ENCODE measurements at regions not wholly inside any gene's neighbourhood (a gene's known extent, or its start where the extent isn't known, plus 50 kb on each side); places are given as distances from the start of the nearest gene placed in this dataset.

DNA sequence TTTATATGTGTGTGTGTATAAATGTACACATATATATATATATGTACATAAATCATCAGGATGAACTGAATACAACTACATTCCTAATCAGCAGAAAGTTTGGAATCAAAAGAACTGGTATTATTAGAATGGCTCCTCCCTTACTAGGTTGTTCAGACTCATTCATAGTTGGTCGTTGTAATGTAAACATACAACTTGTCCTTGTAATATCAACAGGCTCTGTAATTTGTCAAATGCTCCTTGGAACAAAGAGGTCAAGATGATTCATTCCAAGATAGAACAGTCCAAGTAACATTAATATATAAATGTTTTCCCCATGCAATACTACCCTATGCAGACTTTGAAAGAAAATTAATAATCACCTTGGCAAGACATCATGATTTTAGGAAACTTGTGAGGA, 351.4 kb upstream of the SMIM31 start:
- DNase-seq (ENCODE audit: low read depth in 2 of 2): no peak

- no peak for DNase-seq (ENCODE audit: low read depth in 2 of 2)
These were observed 348.2 kb upstream of the SMIM31 start for GRCh38 chr4:164405774-164406173.

GRCh38 chr4:164408831-164409230, 345.1 kb upstream of the SMIM31 start:
- no peak for DNase-seq (ENCODE audit: low read depth in 2 of 2)

DNA sequence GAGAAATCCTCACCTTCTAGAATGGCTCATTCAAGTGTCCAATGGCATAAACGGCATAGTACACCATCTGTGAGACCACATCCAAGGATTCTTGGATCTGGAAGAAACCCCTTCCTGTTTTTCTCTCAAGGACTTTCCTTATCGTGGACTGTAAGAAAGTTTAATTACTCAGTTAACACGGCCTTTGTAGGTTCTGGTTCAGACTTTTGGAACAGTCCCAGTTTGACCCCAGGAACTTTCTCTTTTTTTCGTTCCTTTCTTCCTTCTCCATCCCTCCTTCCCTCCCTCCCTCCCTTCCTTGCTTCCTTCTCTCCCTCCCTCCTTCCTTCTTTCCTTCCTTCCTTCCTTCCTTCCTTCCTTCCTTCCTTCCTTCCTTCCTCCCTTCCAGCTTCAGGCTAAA, 343.5 kb upstream of the SMIM31 start:
- DNase-seq (ENCODE audit: low read depth in 2 of 2): no peak

DNA sequence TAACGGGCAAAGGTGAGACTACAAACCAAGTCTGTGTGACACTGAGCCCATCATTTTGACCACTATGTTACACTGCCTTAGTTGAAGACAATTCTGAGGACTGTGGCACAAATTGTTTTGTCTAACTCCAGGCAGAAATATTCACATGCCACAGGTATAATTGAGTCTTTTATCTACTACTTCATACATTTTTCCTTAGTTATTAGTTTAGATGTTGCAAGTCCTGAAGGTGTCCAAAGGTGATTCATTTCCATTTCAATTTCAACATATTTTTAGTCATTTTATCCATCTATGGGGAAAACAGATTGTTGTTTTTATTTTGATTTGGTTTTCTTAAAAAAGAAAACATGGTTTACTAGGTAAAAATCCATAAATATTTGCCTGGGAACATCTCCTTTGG, 341.7 kb upstream of the SMIM31 start:
- no peak for DNase-seq (ENCODE audit: low read depth in 2 of 2)

DNA sequence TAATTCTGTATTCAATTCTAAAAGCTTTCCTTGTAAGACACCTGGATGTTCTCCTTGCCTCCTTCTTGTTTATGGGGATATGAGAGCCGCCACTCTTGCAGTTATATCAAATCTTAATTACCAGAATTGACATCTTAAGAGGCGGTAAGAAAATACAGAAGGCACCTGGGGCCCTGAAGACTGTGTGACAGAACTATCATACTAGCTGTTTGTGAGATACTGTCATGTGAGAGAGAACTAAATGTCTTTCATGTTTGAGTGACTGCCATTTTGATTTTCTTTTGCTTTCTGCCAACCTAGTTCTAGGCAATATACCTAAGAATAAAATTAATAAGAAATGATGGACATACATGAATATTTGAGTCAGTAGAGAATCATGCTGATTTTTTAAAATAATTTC, 340.2 kb upstream of the SMIM31 start:
- no peak for DNase-seq (ENCODE audit: low read depth in 2 of 2)

- no peak for DNase-seq (ENCODE audit: low read depth in 2 of 2)
These were observed 330.1 kb upstream of the SMIM31 start for GRCh38 chr4:164423819-164424218.

GRCh38 chr4:164424846-164425245, 329.1 kb upstream of the SMIM31 start:
- no peak for DNase-seq (ENCODE audit: low read depth in 2 of 2)

- DNase-seq (ENCODE audit: low read depth in 2 of 2): no peak
These were observed 325.4 kb upstream of the SMIM31 start for GRCh38 chr4:164428561-164428960.

- no peak for DNase-seq (ENCODE audit: low read depth in 2 of 2)
These were observed 315.6 kb upstream of the SMIM31 start for GRCh38 chr4:164438321-164438720.

- no peak for DNase-seq (ENCODE audit: low read depth in 2 of 2)
These were observed 314.9 kb upstream of the SMIM31 start for GRCh38 chr4:164439037-164439436.

DNA sequence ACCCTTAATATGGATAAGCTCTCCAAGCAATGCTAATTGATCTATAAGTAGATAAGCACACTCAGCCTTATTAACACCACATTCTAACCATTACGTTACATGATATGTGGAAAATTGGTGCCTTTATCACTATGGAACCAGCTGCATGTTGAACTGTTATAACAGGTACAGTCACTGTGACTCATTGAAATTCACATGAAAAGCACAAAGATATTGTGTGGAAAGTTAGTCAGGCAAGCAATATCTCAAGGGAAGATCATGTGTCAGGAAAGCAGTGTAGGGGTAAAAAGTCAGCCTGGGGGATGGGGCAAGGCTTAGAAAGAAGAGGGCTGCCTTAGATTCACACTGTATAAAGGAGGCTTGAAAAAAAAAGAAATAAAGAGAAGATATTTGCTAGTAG, 313.7 kb upstream of the SMIM31 start:
- no peak for DNase-seq (ENCODE audit: low read depth in 2 of 2)

GRCh38 chr4:164441109-164441508, 312.8 kb upstream of the SMIM31 start:
- DNase-seq (ENCODE audit: low read depth in 2 of 2): no peak

DNA sequence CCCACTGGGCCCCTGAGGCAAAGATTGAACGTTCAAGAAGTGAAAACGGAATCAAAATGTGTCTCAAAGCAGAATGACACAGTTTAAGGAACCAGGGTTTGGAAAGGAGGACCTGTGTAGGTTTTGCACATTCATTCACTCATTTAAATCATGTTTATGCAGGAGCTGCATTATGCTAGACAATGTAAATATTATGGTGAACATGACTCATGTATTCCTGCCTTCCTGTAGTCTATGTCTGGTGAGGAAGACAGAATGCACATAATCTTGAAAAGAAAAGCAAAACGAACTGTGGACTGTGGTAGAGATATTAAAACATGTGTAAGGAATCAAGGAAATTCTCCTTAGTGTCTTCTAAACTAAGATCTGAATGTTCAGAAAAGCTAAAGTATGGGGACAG, 311.8 kb upstream of the SMIM31 start:
- no peak for DNase-seq (ENCODE audit: low read depth in 2 of 2)

DNA sequence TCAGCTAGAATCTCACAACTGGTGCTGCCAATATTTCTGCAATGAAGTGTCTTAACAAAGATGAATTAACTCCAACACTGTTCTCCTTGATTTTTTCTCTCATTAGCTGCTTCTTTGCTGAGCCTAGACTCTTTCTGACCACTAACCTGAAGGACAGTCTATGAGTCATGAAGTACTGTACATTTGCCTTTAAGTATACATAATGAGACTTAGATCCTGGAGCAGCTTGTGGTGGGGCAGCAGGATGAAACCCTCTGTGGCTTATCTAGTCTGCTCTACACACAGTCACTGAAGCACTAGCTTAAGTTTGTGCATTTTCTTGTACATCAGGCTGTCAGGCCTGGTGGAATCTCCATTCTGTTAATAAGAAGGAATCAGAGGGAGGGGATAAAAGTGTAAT, 307.4 kb upstream of the SMIM31 start:
- no peak for DNase-seq (ENCODE audit: low read depth in 2 of 2)

DNA sequence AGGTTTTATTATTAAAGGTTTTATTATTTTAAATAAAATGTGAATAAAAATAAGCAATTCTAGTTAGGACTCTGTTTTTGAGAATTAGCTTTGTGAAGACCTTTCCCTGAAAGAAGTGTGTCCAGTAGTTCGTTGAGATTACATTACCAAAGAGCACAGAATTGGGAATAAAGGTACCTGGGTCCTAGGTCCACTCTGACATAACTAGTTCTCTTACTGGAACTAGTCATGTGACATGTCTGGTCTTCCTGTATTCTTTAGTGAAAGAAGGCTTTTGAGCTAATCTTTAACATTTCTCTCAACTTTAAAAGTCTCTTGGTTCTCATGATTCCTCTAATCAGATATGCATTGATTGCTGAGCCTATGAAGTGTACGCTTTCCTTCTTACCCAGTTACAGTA, 292.0 kb upstream of the SMIM31 start:
- no peak for DNase-seq (ENCODE audit: low read depth in 2 of 2)

DNA sequence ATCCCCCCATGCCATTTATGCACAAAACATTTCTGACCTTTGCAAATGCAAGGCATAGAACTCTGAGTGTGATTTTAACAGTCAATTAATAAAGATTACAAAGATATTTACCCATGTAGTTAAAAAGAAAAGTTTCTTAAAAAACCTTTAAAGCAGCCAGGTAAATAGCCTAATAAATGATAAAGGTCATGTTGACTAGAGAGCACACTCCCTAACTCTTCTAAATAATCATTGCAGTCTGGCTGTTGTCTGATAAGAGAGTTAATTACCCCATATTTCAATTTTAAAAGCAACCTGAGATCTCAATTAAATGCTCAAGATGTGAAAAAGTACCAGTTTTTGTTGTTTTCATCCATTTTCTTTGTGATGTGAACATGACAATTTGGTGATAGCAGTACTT, 291.5 kb upstream of the SMIM31 start:
- DNase-seq (ENCODE audit: low read depth in 2 of 2): no peak

DNA sequence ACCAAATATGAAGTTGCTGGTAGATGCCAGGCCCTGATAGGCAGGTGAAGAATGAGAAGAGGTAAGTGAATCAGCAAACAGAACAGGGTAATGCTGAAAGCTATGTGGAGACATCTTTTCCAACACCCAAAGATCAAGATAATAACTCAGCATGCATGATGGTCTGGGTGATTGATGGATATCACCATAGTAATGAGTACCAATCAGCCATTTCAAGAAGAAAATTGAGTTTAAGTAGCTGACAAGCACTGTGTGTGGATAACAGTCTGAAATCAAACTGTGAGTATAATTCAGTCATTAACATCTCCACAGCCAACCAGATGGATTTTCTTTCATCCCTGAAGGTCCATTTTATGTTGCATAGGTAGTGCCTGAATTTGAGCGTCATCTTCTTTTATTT, 289.6 kb upstream of the SMIM31 start:
- DNase-seq (ENCODE audit: low read depth in 2 of 2): no peak

DNA sequence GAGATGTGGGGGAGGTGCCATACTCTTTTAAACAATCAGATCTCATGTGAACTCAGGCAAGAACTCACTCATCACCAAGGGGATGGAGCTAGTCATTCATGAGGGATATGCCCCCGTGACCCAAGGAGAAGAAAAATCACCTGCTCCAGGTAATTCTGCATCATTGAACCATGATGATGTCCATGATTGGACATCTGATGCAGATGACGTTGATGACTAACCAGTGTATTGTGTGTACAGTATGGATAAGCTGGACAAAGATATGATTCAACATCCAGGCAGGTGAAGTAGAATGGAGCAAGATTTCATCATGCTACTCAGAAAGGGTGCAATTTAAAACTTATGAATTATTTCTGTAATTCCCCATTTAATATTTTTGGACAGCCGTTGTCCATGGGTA, 286.4 kb upstream of the SMIM31 start:
- no peak for DNase-seq (ENCODE audit: low read depth in 2 of 2)

GRCh38 chr4:164481306-164482091, 272.4 kb upstream of the SMIM31 start:
- DNase-seq (ENCODE audit: low read depth in 2 of 2): no peak

DNA sequence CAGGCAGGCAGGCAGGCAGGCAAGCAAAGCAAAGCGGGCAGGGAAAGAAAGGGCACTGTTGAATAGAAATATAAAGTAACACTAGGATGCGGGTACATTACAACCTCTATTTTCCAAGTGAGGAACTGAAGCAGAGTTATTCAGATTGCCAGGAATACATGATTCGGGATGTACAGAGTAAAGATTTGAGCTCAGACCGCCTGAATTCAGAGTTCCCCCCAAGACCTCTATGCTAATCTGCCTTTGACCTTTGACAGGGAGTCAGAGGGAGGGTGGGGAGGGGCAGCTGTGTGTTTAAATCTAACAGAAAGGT, 271.9 kb upstream of the SMIM31 start:
- DNase-seq (ENCODE audit: low read depth in 2 of 2): no peak

GRCh38 chr4:164482758-164483157, 271.2 kb upstream of the SMIM31 start:
- DNase-seq (ENCODE audit: low read depth in 2 of 2): no peak

DNA sequence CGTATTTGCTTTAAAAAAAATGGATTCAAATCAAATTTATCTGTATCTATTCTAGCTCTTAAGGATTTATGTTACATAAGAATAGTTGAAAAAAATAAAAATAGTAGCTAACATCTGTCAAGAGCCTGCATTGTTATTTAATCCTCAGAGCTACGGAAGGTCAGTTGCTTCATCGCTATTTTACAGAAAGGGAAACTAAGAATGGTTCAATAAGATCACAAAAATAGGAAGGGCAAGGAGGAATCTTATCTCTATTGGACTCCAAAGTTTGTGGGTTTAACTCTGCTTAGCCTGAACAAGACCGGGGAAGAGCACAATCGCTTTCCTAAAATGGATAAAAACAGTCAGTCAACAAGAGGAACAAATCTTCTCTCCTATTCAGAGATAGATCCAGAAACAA, 270.2 kb upstream of the SMIM31 start:
- no peak for DNase-seq (ENCODE audit: low read depth in 2 of 2)

DNA sequence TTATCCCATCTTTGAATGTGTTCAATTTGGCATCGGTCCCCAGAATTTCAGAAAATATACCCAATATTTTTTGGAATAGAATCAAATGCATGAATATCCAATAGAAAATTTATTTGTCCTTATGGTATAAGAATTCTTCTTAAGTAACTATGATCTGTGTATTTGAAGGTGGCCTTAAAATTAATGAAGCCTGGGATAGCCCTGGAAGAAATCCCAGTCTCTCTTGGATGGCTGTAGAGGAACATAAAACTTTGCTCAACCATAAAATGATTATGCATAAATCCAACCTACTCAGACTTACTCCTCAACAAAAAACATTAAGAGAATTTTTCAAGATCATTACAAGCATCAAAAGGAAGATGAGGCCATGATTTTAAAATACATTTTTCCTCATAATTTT, 269.4 kb upstream of the SMIM31 start:
- no peak for DNase-seq (ENCODE audit: low read depth in 2 of 2)
